ENCODE measurements at regions not wholly inside any gene's neighbourhood (a gene's known extent, or its start where the extent isn't known, plus 50 kb on each side); places are given as distances from the start of the nearest gene placed in this dataset.

- no peak for FAIRE-seq
- no peak for DNase-seq (ENCODE audit: extremely low spot score, insufficient read length, low read depth)
These were observed 684.9 kb upstream of the CELF2 start for GRCh38 chr10:10332786-10333185.

- DNase-seq (ENCODE audit: extremely low spot score, insufficient read length, low read depth) (no peak), FAIRE-seq (no peak)
These were observed 684.0 kb upstream of the CELF2 start for GRCh38 chr10:10333622-10334021.

- FAIRE-seq = no peak
- no peak for DNase-seq (ENCODE audit: extremely low spot score, insufficient read length, low read depth)
These were observed 679.3 kb upstream of the CELF2 start for GRCh38 chr10:10338339-10338738.

GRCh38 chr10:10346390-10347150 lies 671.1 kb upstream of the CELF2 start:
- FAIRE-seq (no peak), DNase-seq (ENCODE audit: extremely low spot score, insufficient read length, low read depth) (no peak)

GRCh38 chr10:10350050-10350449 lies 667.6 kb upstream of the CELF2 start:
- no peak for DNase-seq (ENCODE audit: extremely low spot score, insufficient read length, low read depth)
- FAIRE-seq = no peak

- no peak for DNase-seq (ENCODE audit: extremely low spot score, insufficient read length, low read depth)
- FAIRE-seq = no peak
These were observed 666.2 kb upstream of the CELF2 start for GRCh38 chr10:10351451-10351850.

GRCh38 chr10:10353326-10353868 lies 664.3 kb upstream of the CELF2 start:
- FAIRE-seq = no peak
- no peak for DNase-seq (ENCODE audit: extremely low spot score, insufficient read length, low read depth)

- FAIRE-seq = no peak
These were observed 658.4 kb upstream of the CELF2 start for GRCh38 chr10:10359263-10359662.

GRCh38 chr10:10361301-10361885 lies 656.3 kb upstream of the CELF2 start:
- DNase-seq (ENCODE audit: extremely low spot score, insufficient read length, low read depth) (no peak), FAIRE-seq (no peak)

More at GRCh38 chr10:10359263-10359662, 658.4 kb upstream of the CELF2 start:
- DNase-seq (ENCODE audit: extremely low spot score, insufficient read length, low read depth) = no peak

- no peak for DNase-seq (ENCODE audit: extremely low spot score, insufficient read length, low read depth)
- no peak for FAIRE-seq
These were observed 654.9 kb upstream of the CELF2 start for GRCh38 chr10:10362800-10363199.

GRCh38 chr10:10363217-10363616 lies 654.5 kb upstream of the CELF2 start:
- FAIRE-seq = no peak

GRCh38 chr10:10364902-10365301 lies 652.8 kb upstream of the CELF2 start:
- DNase-seq (ENCODE audit: extremely low spot score, insufficient read length, low read depth) = no peak
- no peak for FAIRE-seq

More at GRCh38 chr10:10363217-10363616, 654.5 kb upstream of the CELF2 start:
- no peak for DNase-seq (ENCODE audit: extremely low spot score, insufficient read length, low read depth)

GRCh38 chr10:10365676-10366075 lies 652.0 kb upstream of the CELF2 start:
- DNase-seq (ENCODE audit: extremely low spot score, insufficient read length, low read depth) (no peak), FAIRE-seq (no peak)

GRCh38 chr10:10366836-10367235 lies 650.8 kb upstream of the CELF2 start:
- no peak for DNase-seq (ENCODE audit: extremely low spot score, insufficient read length, low read depth)
- no peak for FAIRE-seq

GRCh38 chr10:10367264-10367663 lies 650.4 kb upstream of the CELF2 start:
- no peak for DNase-seq (ENCODE audit: extremely low spot score, insufficient read length, low read depth)
- FAIRE-seq = no peak

GRCh38 chr10:10368951-10369576 lies 648.6 kb upstream of the CELF2 start:
- DNase-seq (ENCODE audit: extremely low spot score, insufficient read length, low read depth) (no peak), FAIRE-seq (no peak)

GRCh38 chr10:10385831-10386230 lies 631.8 kb upstream of the CELF2 start:
- FAIRE-seq = no peak

GRCh38 chr10:10389182-10389581 lies 628.5 kb upstream of the CELF2 start:
- FAIRE-seq (no peak), DNase-seq (ENCODE audit: extremely low spot score, insufficient read length, low read depth) (no peak)

More at GRCh38 chr10:10385831-10386230, 631.8 kb upstream of the CELF2 start:
- DNase-seq (ENCODE audit: extremely low spot score, insufficient read length, low read depth) = no peak

GRCh38 chr10:10392511-10392910 lies 625.2 kb upstream of the CELF2 start:
- FAIRE-seq (no peak), DNase-seq (ENCODE audit: extremely low spot score, insufficient read length, low read depth) (no peak)

GRCh38 chr10:10394933-10395658 lies 622.6 kb upstream of the CELF2 start:
- DNase-seq (ENCODE audit: extremely low spot score, insufficient read length, low read depth) (no peak), FAIRE-seq (no peak)

All from GM18507 (cell line).